Endothelial cell of umbilical vein (primary cell): ENCODE measurements at regions not wholly inside any gene's neighbourhood (a gene's known extent, or its start where the extent isn't known, plus 50 kb on each side); places are given as distances from the start of the nearest gene placed in this dataset.

Experiments used
- BruUV-seq: library from RNA; stranded (reverse); fragments of 400-500 nt; replicated peaks from 2 replicates; lab custom pipeline; 2021; lab: Mats Ljungman, UMichigan
- CTCF ChIA-PET: fragments of 300-600, 350-600 bp; sonication (Branson Sonifier 250); formaldehyde crosslinking; loops from one replicate; lab custom pipeline; 2021; ENCODE audit warnings: antibody characterized with exemption, inconsistent platforms; lab: Charles Lee
- POLR2A ChIA-PET: fragments of 300-600, 350-600 bp; sonication (Branson Sonifier 250); formaldehyde crosslinking; loops from one replicate; lab custom pipeline; 2021; ENCODE audit warnings: antibody characterized with exemption, inconsistent platforms; lab: Charles Lee
- DNase-seq: peaks from one replicate; pipeline ENCODE4 v3.0.0-alpha.2; 2011; ENCODE audit warnings: low read depth, low spot score
- FAIRE-seq: peaks from 2 replicates; lab custom pipeline; 2011; peaks lifted over from hg19 to GRCh38; lab: Jason Lieb, UNC
- H2AFZ ChIP-seq: 2 replicates; pipeline ENCODE4 v1.6.0; 2012; ENCODE audit warnings: low read depth, low read length, control low read depth, inconsistent platforms
- H3K27ac ChIP-seq: 2 replicates; pipeline ENCODE4 v1.5.1; 2011; ENCODE audit warnings: low read depth, mild to moderate bottlenecking, control low read depth, low read length, moderate library complexity; ENCODE audit not compliant: insufficient read depth
- H3K27me3 ChIP-seq, 2 experiments: 2 replicates each; pipeline versions ENCODE4 v1.6.0 to v1.6.1; 2011; ENCODE audit warnings: low read length in 2 of 2, mixed read lengths in 1 of 2; ENCODE audit not compliant: control insufficient read depth in 2 of 2, insufficient read depth in 2 of 2
- H3K36me3 ChIP-seq, 2 experiments: 2 replicates in 1 of 2; 3 replicates in 1 of 2; pipeline ENCODE4 v1.5.1; 2011; ENCODE audit warnings: low read length in 2 of 2, mild to moderate bottlenecking in 1 of 2, moderate library complexity in 1 of 2; ENCODE audit not compliant: control insufficient read depth in 2 of 2, insufficient read depth in 2 of 2; ENCODE audit errors: extremely low read depth in 1 of 2
- H3K4me1 ChIP-seq: 3 replicates; pipeline ENCODE4 v1.5.1; 2011; ENCODE audit warnings: mild to moderate bottlenecking, low read length; ENCODE audit not compliant: control insufficient read depth, insufficient read depth; ENCODE audit errors: extremely low read depth
- H3K4me2 ChIP-seq: 2 replicates; pipeline ENCODE4 v1.6.1; 2011; ENCODE audit warnings: low read length, control low read depth, mixed read lengths; ENCODE audit not compliant: insufficient read depth
- H3K4me3 ChIP-seq, 3 experiments: fragments of 200-600 bp in 1 of 3; sonication (generic), shearing (Covaris generic) in 1 of 3; replicated peaks in 1 of 3; 2 replicates each; pipeline ENCODE4 v1.5.1; 2011 to 2016; ENCODE audit warnings: control low read depth in 3 of 3, low read length in 3 of 3, mild to moderate bottlenecking in 2 of 3, inconsistent platforms in 1 of 3, low read depth in 1 of 3, moderate library complexity in 1 of 3; ENCODE audit not compliant: insufficient read depth in 1 of 3
- H3K79me2 ChIP-seq: 2 replicates; pipeline ENCODE4 v1.6.0; 2012; ENCODE audit warnings: low read length, inconsistent platforms; ENCODE audit not compliant: control insufficient read depth, insufficient read depth
- H3K9ac ChIP-seq: replicated peaks from 2 replicates; pipeline ENCODE3; 2011; ENCODE audit warnings: low read length, control low read depth; ENCODE audit not compliant: insufficient read depth; ENCODE audit errors: extremely low read depth
- H3K9me1 ChIP-seq: replicated peaks from 3 replicates; pipeline ENCODE4 v1.6.0; 2011; ENCODE audit warnings: mild to moderate bottlenecking, low read length; ENCODE audit not compliant: control insufficient read depth, insufficient read depth; ENCODE audit errors: extremely low read depth
- H3K9me3 ChIP-seq: replicated peaks from 2 replicates; pipeline ENCODE4 v1.5.1; 2012; ENCODE audit warnings: low read length, inconsistent platforms; ENCODE audit not compliant: control insufficient read depth, insufficient read depth
- H4K20me1 ChIP-seq: replicated peaks from 2 replicates; pipeline ENCODE3; 2011; ENCODE audit warnings: mild to moderate bottlenecking, low read length; ENCODE audit not compliant: control insufficient read depth, insufficient read depth; ENCODE audit errors: extremely low read depth
- EZH2 ChIP-seq: IDR thresholded peaks from 2 replicates; pipeline ENCODE4 v1.6.1; 2012; ENCODE audit warnings: borderline replicate concordance, low read depth, mild to moderate bottlenecking, moderate library complexity, low read length, inconsistent platforms; ENCODE audit not compliant: severe bottlenecking
- FOS ChIP-seq: IDR thresholded peaks from 2 replicates; pipeline ENCODE4 v1.6.1; 2011; ENCODE audit warnings: mild to moderate bottlenecking, low read length, moderate library complexity, borderline replicate concordance; ENCODE audit not compliant: insufficient read depth
- GATA2 ChIP-seq: IDR thresholded peaks from 2 replicates; pipeline ENCODE4 v1.7.0; 2011; ENCODE audit warnings: low read depth, mild to moderate bottlenecking, moderate library complexity, mixed read lengths, low read length; ENCODE audit not compliant: insufficient read length, insufficient read depth
- JUN ChIP-seq: IDR thresholded peaks from 2 replicates; pipeline ENCODE4 v1.6.1; 2011; ENCODE audit warnings: borderline replicate concordance, low read depth; ENCODE audit not compliant: insufficient read length, insufficient read depth
- MYC ChIP-seq: IDR thresholded peaks from one replicate; pipeline ENCODE4 v1.6.1; 2011; ENCODE audit warnings: mild to moderate bottlenecking, low read depth, low read length
- POLR2A ChIP-seq: IDR thresholded peaks from 2 replicates; pipeline ENCODE4 v1.6.1; 2012; ENCODE audit warnings: low read depth, mild to moderate bottlenecking, control low read depth, low read length
- POLR2AphosphoS5 ChIP-seq: IDR thresholded peaks from 2 replicates; pipeline ENCODE4 v1.6.1; 2012; ENCODE audit warnings: low read depth, mild to moderate bottlenecking, control low read depth, low read length, moderate library complexity; ENCODE audit not compliant: insufficient read depth
- dilution Hi-C: fragments of 300-500 bp; cut with MboI; formaldehyde crosslinking; loops from one replicate; pipeline ENCODE4 v1.15.0; 2019; ENCODE audit warnings: low sequenced_read_pairs; ENCODE audit not compliant: extremely low pct_ligation_motif_present
- intact Hi-C: fragments of 100-400 bp; cut with micrococcal nuclease; formaldehyde crosslinking; loops from one replicate; pipeline ENCODE4 v1.10.0; 2022
- TF ChIP-seq, protein P1 (sequence below), 2 donors: IDR thresholded peaks; 1 replicate in 1 of 2; 2 replicates in 1 of 2; pipeline ENCODE4 v1.5.1; 2011; ENCODE audit warnings: low read length in 2 of 2, mild to moderate bottlenecking in 2 of 2, moderate library complexity in 2 of 2, control low read depth in 1 of 2, inconsistent platforms in 1 of 2, low read depth in 1 of 2; ENCODE audit not compliant: insufficient read depth in 1 of 2; ENCODE audit errors: extremely low read depth in 1 of 2
- TF ChIP-seq, protein P2 (sequence below): IDR thresholded peaks from 2 replicates; pipeline ENCODE4 v1.6.1; 2011; ENCODE audit not compliant: insufficient read depth, insufficient read length

DNA sequence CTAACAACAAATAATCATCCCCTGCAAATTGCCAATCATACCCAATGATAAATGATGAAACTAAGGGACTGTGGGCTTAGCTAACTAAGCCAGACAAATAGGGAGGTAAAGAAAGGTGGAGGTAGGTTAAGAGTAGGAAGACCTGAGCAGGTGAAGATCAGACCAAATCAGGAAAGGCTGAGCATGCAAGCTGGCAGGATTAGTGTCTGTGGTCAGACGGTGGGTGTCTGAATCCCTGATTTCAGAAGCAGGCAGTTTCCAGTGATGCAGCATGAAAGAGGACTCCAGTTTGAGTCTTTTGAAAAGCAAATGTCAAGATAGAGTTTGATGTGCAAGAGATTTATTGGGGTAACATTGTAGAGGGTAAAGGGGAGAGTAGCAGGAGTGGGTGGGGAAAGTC, 181.4 kb upstream of the MYLIP start:
- Histone ChIP-seq H3K9ac (no peak overlapping the region), H3K4me1 (peaks cover 31% of the 10 kb centered on the region), H3K27ac (no peak overlapping the region), H3K79me2 (no peaks in the 10 kb centered on the region), H3K4me2 (no peak overlapping the region), H4K20me1 (no peaks in the 10 kb centered on the region), H3K27me3 (no peaks in the 10 kb centered on the region), H3K36me3 (no peaks in the 10 kb centered on the region), H3K9me3 (no peaks in the 10 kb centered on the region), H3K9me1 (no peaks in the 10 kb centered on the region), H2AFZ (no peak overlapping the region), H3K4me3 (no peak overlapping the region)
- intact Hi-C loops = no loop called here
- ChIA-PET CTCF (no interaction called here), POLR2A (no interaction called here)
- TF ChIP-seq GATA2 = no peak
- TF ChIP-seq POLR2AphosphoS5 = no peak
- no peak for TF ChIP-seq POLR2A
- no peak for TF ChIP-seq FOS
- TF ChIP-seq, protein P1, sequence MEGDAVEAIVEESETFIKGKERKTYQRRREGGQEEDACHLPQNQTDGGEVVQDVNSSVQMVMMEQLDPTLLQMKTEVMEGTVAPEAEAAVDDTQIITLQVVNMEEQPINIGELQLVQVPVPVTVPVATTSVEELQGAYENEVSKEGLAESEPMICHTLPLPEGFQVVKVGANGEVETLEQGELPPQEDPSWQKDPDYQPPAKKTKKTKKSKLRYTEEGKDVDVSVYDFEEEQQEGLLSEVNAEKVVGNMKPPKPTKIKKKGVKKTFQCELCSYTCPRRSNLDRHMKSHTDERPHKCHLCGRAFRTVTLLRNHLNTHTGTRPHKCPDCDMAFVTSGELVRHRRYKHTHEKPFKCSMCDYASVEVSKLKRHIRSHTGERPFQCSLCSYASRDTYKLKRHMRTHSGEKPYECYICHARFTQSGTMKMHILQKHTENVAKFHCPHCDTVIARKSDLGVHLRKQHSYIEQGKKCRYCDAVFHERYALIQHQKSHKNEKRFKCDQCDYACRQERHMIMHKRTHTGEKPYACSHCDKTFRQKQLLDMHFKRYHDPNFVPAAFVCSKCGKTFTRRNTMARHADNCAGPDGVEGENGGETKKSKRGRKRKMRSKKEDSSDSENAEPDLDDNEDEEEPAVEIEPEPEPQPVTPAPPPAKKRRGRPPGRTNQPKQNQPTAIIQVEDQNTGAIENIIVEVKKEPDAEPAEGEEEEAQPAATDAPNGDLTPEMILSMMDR (IDR thresholded peaks at IDR 0.05; ENCODE audit: extremely low read depth in 1 of 2, insufficient read depth in 1 of 2, low read depth in 1 of 2, low read length in 2 of 2) = no peak
- no peak for TF ChIP-seq JUN
- no peak for TF ChIP-seq EZH2
- TF ChIP-seq, protein P2, sequence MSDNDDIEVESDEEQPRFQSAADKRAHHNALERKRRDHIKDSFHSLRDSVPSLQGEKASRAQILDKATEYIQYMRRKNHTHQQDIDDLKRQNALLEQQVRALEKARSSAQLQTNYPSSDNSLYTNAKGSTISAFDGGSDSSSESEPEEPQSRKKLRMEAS = no peak
- TF ChIP-seq MYC = no peak
- BruUV-seq = no TSS peak
- dilution Hi-C loops = no loop called here
- FAIRE-seq (no peak), DNase-seq (no peak)
